ENCODE measurements at regions not wholly inside any gene's neighbourhood (a gene's known extent, or its start where the extent isn't known, plus 50 kb on each side); places are given as distances from the start of the nearest gene placed in this dataset.

DNA sequence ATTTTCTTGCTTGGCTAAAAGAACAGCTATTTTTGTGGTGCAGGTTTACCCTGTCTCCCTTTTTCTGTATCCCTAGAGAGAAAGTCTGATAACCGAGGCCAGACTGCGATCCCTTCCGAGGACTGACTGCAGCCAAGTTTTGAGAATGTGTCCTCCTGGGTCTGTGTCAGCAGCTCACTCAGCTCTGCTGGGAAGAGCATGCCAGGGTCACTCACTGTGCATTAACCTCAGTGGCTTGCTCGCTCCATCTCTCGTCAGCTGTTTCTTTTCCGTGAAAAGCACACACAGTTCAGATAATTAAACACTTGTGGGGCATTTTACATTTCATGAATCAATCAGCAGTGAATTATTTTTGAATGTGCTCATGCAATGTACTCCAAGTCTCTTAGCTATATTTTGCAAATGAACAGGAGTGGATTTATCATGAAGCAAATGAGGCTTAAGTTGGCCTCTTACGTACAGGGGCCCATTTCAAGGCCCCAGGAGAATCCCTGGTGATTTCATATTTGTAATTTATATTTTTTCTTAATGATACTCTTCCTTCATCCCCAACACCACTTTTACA is 252.1 kb downstream of the SMARCA2 start:
- Histone ChIP-seq H3K36me3 (ENCODE audit: control insufficient read depth in 2 of 2, extremely low read depth in 1 of 2, insufficient read depth in 2 of 2, low read length in 2 of 2) (no peaks in the 10 kb centered on the region), H3K9ac (replicated peaks; ENCODE audit: extremely low read depth, insufficient read depth, low read length) (no peak overlapping the region), H3K9me3 (replicated peaks; ENCODE audit: control insufficient read depth, insufficient read depth, low read length) (no peaks in the 10 kb centered on the region), H3K79me2 (ENCODE audit: control insufficient read depth, insufficient read depth, low read length) (no peaks in the 10 kb centered on the region), H3K4me1 (ENCODE audit: control insufficient read depth, extremely low read depth, insufficient read depth, low read length) (no peaks in the 10 kb centered on the region), H3K27ac (ENCODE audit: insufficient read depth, low read depth, low read length) (no peak overlapping the region), H3K9me1 (replicated peaks; ENCODE audit: control insufficient read depth, extremely low read depth, insufficient read depth, low read length) (no peaks in the 10 kb centered on the region), H4K20me1 (replicated peaks; ENCODE audit: control insufficient read depth, extremely low read depth, insufficient read depth, low read length) (no peaks in the 10 kb centered on the region), H2AFZ (ENCODE audit: low read depth, low read length) (no peak overlapping the region), H3K4me2 (ENCODE audit: insufficient read depth, low read length) (no peak overlapping the region), H3K27me3 (ENCODE audit: control insufficient read depth in 2 of 2, insufficient read depth in 2 of 2, low read length in 2 of 2) (no peaks in the 10 kb centered on the region), H3K4me3 (replicated peaks in 1 of 3; ENCODE audit: insufficient read depth in 1 of 3, low read depth in 1 of 3, low read length in 3 of 3) (no peak overlapping the region)
- POLR2A ChIA-PET, result no interaction called here
- CTCF ChIA-PET, result no interaction called here
- BruUV-seq (replicated peaks), result no TSS peak
- dilution Hi-C loops (cut with MboI; ENCODE audit: extremely low pct_ligation_motif_present, low sequenced_read_pairs), result no loop called here
- intact Hi-C loops (cut with micrococcal nuclease), result no loop called here
- FAIRE-seq, result no peak
- TF ChIP-seq POLR2A (IDR thresholded peaks at IDR 0.05; ENCODE audit: low read depth, low read length) (no peak), EZH2 (IDR thresholded peaks at IDR 0.05; ENCODE audit: borderline replicate concordance, low read depth, low read length, severe bottlenecking) (no peak), POLR2AphosphoS5 (IDR thresholded peaks at IDR 0.05; ENCODE audit: insufficient read depth, low read depth, low read length) (no peak), JUN (IDR thresholded peaks at IDR 0.05; ENCODE audit: borderline replicate concordance, insufficient read depth, insufficient read length, low read depth) (no peak), FOS (IDR thresholded peaks at IDR 0.05; ENCODE audit: borderline replicate concordance, insufficient read depth, low read length) (no peak), MYC (IDR thresholded peaks at IDR 0.05; ENCODE audit: low read depth, low read length) (no peak), GATA2 (IDR thresholded peaks at IDR 0.05; ENCODE audit: insufficient read depth, insufficient read length, low read depth, low read length) (no peak)
- TF ChIP-seq, protein P1, sequence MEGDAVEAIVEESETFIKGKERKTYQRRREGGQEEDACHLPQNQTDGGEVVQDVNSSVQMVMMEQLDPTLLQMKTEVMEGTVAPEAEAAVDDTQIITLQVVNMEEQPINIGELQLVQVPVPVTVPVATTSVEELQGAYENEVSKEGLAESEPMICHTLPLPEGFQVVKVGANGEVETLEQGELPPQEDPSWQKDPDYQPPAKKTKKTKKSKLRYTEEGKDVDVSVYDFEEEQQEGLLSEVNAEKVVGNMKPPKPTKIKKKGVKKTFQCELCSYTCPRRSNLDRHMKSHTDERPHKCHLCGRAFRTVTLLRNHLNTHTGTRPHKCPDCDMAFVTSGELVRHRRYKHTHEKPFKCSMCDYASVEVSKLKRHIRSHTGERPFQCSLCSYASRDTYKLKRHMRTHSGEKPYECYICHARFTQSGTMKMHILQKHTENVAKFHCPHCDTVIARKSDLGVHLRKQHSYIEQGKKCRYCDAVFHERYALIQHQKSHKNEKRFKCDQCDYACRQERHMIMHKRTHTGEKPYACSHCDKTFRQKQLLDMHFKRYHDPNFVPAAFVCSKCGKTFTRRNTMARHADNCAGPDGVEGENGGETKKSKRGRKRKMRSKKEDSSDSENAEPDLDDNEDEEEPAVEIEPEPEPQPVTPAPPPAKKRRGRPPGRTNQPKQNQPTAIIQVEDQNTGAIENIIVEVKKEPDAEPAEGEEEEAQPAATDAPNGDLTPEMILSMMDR (IDR thresholded peaks at IDR 0.05; ENCODE audit: extremely low read depth in 1 of 2, insufficient read depth in 1 of 2, low read depth in 1 of 2, low read length in 2 of 2), result no peak
- TF ChIP-seq, protein P2, sequence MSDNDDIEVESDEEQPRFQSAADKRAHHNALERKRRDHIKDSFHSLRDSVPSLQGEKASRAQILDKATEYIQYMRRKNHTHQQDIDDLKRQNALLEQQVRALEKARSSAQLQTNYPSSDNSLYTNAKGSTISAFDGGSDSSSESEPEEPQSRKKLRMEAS (IDR thresholded peaks at IDR 0.05; ENCODE audit: insufficient read depth, insufficient read length), result no peak
- DNase-seq (ENCODE audit: low read depth, low spot score), result no peak
